AG08396 (cell line): ENCODE measurements at regions not wholly inside any gene's neighbourhood (a gene's known extent, or its start where the extent isn't known, plus 50 kb on each side); places are given as distances from the start of the nearest gene placed in this dataset.
"Not testable (repeated sequence)": the region's sequence is repeated elsewhere in the genome, so short reads cannot be mapped to it uniquely, and the experiment has no call there.

ENCODE experiments used
- DNase-seq: peaks from one replicate; pipeline ENCODE4 v3.0.0; 2012; ENCODE audit warnings: low spot score, mixed read lengths

GRCh38 chr3:43236008-43236407 lies 50.3 kb upstream of the SNRK start:
- no peak for DNase-seq

DNA sequence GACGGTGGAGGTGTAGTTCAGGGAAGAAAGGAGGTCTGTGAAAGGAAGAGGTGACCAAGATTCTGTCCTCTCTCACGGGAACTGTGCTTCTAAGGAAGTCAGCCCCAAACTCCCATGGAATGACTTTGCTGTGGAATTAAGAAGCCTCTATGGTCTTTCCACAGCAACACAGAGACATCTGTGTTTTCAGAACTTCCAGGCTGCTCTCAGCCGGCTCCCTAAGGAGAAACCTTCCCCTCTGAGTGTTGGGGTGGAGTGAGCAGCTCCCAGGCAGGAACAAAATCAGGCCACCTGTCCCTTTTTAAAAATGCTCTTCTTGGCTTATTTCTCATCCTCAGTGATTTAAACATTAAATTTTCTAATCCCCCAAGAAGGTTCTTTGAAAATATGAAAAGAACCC lies 53.3 kb upstream of the SNRK start:
- DNase-seq = no peak

GRCh38 chr3:43231276-43232000 lies 54.9 kb upstream of the SNRK start:
- peak; percentile 45 for DNase-seq

DNA sequence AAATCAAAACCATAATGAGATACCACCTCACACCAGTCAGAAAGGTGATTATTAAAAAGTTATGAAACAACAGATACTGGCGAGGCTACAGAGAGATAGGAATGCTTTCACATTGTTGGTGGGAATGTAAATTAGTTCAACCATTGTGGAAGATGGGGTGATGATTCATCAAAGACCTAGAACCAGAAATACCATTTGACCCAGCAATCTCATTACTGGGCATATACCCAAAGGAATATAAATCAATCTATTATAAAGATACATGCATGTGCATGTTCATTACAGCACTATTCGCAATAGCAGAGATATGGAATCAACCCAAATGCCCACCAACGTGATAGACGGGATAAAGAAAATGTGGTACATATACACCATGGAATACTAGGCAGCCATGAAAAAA lies 56.5 kb upstream of the SNRK start:
- DNase-seq = not testable (repeated sequence)

- not testable (repeated sequence) for DNase-seq
Measured at GRCh38 chr3:43227685-43228084, 58.7 kb upstream of the SNRK start.

GRCh38 chr3:43224405-43225073 lies 61.8 kb upstream of the SNRK start:
- DNase-seq = no peak

GRCh38 chr3:43223670-43224364 lies 62.5 kb upstream of the SNRK start:
- DNase-seq = no peak

- DNase-seq = no peak
Measured at GRCh38 chr3:43222590-43222989, 63.8 kb upstream of the SNRK start.

DNA sequence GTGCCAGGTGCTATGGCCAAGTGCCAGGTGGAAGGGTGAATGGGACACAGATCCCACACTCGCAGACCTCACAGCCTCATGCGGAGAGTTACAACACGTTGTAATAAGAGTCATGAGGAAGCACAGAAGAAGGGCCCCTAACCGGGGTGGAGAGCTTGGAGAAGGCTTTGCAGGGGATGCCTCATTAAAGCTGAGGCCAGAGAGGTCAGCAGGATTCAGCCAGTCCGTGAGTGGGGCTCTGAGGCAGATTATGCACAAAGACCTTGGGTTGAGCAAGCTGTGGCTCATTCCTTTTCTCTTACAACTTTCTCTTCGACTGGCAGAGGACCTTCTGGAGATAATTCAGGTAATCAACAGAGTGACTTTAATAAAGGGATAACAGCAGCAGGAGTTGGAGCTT lies 65.3 kb upstream of the SNRK start:
- no peak for DNase-seq

- DNase-seq = no peak
Measured at GRCh38 chr3:43219616-43220015, 66.7 kb upstream of the SNRK start.

- DNase-seq = no peak
Measured at GRCh38 chr3:43218921-43219320, 67.4 kb upstream of the SNRK start.

DNA sequence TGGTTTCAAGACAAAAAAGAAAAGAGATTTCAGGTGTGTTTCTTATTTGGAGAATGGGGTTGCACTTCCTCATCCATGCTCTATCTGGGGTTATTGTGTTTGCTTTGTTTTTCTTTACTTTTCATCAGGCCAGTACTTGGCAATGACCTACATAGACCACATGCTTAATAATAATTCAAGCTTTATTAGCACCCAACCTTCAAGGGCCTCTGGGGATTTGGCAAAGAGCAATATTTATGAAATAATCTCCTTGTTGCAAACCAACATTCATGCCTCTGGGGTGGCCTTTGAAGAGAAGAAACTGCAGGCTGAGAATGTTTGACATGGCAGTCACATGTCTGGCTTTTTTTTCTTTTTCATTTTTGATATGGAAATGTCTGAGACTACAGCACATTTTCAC lies 68.2 kb upstream of the SNRK start:
- no peak for DNase-seq

DNA sequence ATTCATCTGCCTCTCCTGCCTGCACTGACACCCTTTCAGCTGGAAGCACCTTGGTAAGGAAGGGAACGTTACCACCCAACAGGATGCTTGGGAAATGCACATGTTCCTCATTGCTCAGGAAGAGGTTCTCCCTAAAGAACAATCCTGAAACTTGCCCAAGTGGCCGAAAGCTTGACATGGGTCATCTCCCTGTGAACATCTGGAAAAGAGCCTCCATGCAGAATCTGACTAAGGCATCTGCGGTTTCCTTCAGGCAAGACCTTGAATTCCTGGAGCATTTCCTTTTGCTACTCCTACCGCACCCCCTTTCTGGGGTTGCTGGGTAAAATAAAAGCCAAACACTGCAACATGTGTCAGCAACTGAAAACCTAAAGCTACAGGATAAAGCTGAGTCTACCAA lies 68.7 kb upstream of the SNRK start:
- DNase-seq = no peak

DNA sequence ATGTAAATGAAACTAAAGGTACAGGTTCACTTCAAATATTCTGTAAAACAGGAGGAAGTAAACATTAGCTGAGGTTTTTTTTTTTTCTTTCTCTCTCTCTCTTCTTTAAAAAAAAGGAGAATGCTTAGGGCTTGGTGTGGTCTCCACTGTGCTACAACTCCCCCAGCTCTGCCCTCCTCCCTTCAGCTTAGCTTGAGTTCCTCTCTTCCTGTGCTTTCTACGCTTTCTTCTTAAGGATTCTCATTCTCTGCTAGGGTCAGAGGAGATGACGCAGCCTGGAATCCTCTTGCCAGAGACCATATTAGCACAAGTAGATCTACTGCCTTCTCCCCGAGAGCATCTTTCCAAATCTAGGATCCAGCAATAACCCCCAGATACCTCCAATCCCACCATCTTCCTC lies 69.1 kb upstream of the SNRK start:
- DNase-seq = no peak

GRCh38 chr3:43215663-43216275 lies 70.6 kb upstream of the SNRK start:
- no peak for DNase-seq

DNA sequence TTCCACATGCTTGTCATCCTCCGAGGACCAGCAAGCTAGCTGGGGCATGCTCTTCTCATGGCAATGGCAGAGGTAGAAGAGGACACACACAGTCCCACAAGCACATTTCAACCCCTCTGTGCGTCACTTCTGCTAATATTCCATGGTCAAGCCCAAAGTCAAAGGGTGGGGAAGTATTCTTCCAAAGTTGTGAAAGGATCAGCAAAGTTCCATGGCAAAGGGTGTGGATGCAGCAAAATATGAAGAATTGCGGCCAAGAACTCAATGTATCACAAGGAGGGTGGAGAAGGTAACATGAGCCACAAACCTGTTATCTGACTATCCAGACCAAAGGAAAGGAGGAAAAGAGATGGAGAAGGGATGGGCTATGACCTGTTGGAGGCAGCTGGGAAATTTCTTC lies 71.2 kb upstream of the SNRK start:
- DNase-seq = no peak

GRCh38 chr3:43214616-43215015 lies 71.7 kb upstream of the SNRK start:
- DNase-seq = no peak

- DNase-seq = no peak
Measured at GRCh38 chr3:43213631-43214030, 72.7 kb upstream of the SNRK start.

- no peak for DNase-seq
Measured at GRCh38 chr3:43212914-43213611, 73.3 kb upstream of the SNRK start.

DNA sequence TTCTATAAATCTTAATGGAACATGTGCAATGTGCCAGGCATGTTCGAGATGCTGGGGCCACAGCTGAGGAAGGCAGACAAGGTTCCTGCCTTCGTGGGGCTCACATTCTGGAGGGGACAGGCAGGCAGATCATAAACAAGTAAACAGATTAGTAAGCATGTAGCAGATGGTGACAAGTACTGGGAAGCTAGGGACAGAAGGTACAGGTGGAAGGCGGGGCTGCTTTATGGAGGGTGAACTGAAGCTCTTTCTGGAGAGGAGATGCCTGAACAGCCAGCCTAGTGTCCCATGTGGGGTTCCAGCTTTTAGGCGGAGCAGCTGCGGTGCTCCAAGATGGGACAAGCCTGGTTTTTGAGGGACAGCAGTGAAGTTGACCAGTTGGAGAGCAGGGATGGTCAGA lies 74.7 kb upstream of the SNRK start:
- DNase-seq = no peak

- no peak for DNase-seq
Measured at GRCh38 chr3:43210049-43211027, 76.0 kb upstream of the SNRK start.
